H9 (cell line): ENCODE measurements at regions not wholly inside any gene's neighbourhood (a gene's known extent, or its start where the extent isn't known, plus 50 kb on each side); places are given as distances from the start of the nearest gene placed in this dataset.

Source experiments
- DNase-seq: peaks from one replicate; pipeline ENCODE4 v3.0.0-alpha.2; 2017
- H2AFZ ChIP-seq: one replicate; pipeline ENCODE4 v1.6.1; 2013; ENCODE audit warnings: mild to moderate bottlenecking, low read length, control low read depth, moderate library complexity
- H2AK5ac ChIP-seq: 2 replicates; pipeline ENCODE4 v1.6.1; 2013; ENCODE audit warnings: low read length, control low read depth, mixed read lengths; ENCODE audit not compliant: insufficient read length
- H2BK120ac ChIP-seq: one replicate; pipeline ENCODE4 v1.6.1; 2013; ENCODE audit warnings: low read depth, mild to moderate bottlenecking, low read length, control low read depth, inconsistent platforms; ENCODE audit not compliant: poor library complexity, severe bottlenecking
- H2BK12ac ChIP-seq: 2 replicates; pipeline ENCODE4 v1.6.1; 2013; ENCODE audit warnings: low read length, control low read depth, mixed read lengths, low read depth; ENCODE audit not compliant: insufficient read length
- H2BK15ac ChIP-seq: 2 replicates; pipeline ENCODE4 v1.6.1; 2013; ENCODE audit warnings: low read depth, low read length, control low read depth
- H2BK20ac ChIP-seq: one replicate; pipeline ENCODE4 v1.6.1; 2013; ENCODE audit warnings: low read depth, mild to moderate bottlenecking, low read length, control low read depth, inconsistent platforms; ENCODE audit not compliant: poor library complexity, severe bottlenecking
- H2BK5ac ChIP-seq: 2 replicates; pipeline ENCODE4 v1.6.1; 2013; ENCODE audit warnings: low read length, control low read depth, mixed read lengths; ENCODE audit not compliant: insufficient read length
- H3K14ac ChIP-seq: 2 replicates; pipeline ENCODE4 v1.6.1; 2013; ENCODE audit warnings: low read length, control low read depth; ENCODE audit not compliant: insufficient read depth
- H3K18ac ChIP-seq: 2 replicates; pipeline ENCODE4 v1.6.1; 2013; ENCODE audit warnings: low read depth, mild to moderate bottlenecking, mixed read lengths, low read length, control low read depth; ENCODE audit not compliant: insufficient read length
- H3K23ac ChIP-seq: 2 replicates; pipeline ENCODE4 v1.6.1; 2013; ENCODE audit warnings: low read length, control low read depth, mixed read lengths, low read depth; ENCODE audit not compliant: insufficient read length
- H3K23me2 ChIP-seq: 2 replicates; pipeline ENCODE4 v1.6.1; 2013; ENCODE audit warnings: low read depth, mild to moderate bottlenecking, mixed read lengths, low read length, control low read depth; ENCODE audit not compliant: insufficient read length, poor library complexity, severe bottlenecking
- H3K27ac ChIP-seq: 2 replicates; pipeline ENCODE4 v1.5.1; 2013; ENCODE audit warnings: low read length, control low read depth, mixed read lengths, low read depth; ENCODE audit not compliant: insufficient read length
- H3K27me3 ChIP-seq: 2 replicates; pipeline ENCODE4 v1.6.1; 2013; ENCODE audit warnings: low read length, control low read depth, inconsistent platforms; ENCODE audit not compliant: insufficient read depth
- H3K4ac ChIP-seq: 2 replicates; pipeline ENCODE4 v1.6.1; 2013; ENCODE audit warnings: low read depth, mild to moderate bottlenecking, control low read depth, inconsistent platforms, low read length, moderate library complexity
- H3K4me1 ChIP-seq: 2 replicates; pipeline ENCODE4 v1.6.1; 2013; ENCODE audit warnings: low read length, control low read depth, inconsistent platforms; ENCODE audit not compliant: insufficient read depth
- H3K4me2 ChIP-seq: 2 replicates; pipeline ENCODE4 v1.6.1; 2013; ENCODE audit warnings: low read length, control low read depth, mixed read lengths; ENCODE audit not compliant: insufficient read length, insufficient read depth
- H3K56ac ChIP-seq: 2 replicates; pipeline ENCODE4 v1.6.1; 2013; ENCODE audit warnings: low read depth, mild to moderate bottlenecking, mixed read lengths, low read length, control low read depth; ENCODE audit not compliant: insufficient read length
- H3K79me1 ChIP-seq: 2 replicates; pipeline ENCODE4 v1.6.1; 2013; ENCODE audit warnings: low read depth, mild to moderate bottlenecking, moderate library complexity, low read length, control low read depth, inconsistent platforms; ENCODE audit not compliant: insufficient read depth, poor library complexity, severe bottlenecking
- H3K79me2 ChIP-seq: 2 replicates; pipeline ENCODE4 v1.6.1; 2013; ENCODE audit warnings: low read length, control low read depth, inconsistent platforms; ENCODE audit not compliant: insufficient read depth
- H3K9ac ChIP-seq: 2 replicates; pipeline ENCODE4 v1.6.1; 2013; ENCODE audit warnings: low read length, control low read depth, mixed read lengths; ENCODE audit not compliant: insufficient read length; ENCODE audit errors: extremely low read depth
- H3K9me3 ChIP-seq: one replicate; pipeline ENCODE4 v1.6.1; 2013; ENCODE audit warnings: low read depth, low read length, inconsistent platforms; ENCODE audit not compliant: control insufficient read depth
- H3T11ph ChIP-seq: one replicate; pipeline ENCODE4 v1.6.1; 2013; ENCODE audit warnings: mild to moderate bottlenecking, low read length, control low read depth, inconsistent platforms
- H4K20me1 ChIP-seq: one replicate; pipeline ENCODE4 v1.6.1; 2013; ENCODE audit not compliant: control insufficient read depth, insufficient read length, insufficient read depth
- H4K5ac ChIP-seq: 2 replicates; pipeline ENCODE4 v1.6.1; 2013; ENCODE audit warnings: low read depth, mild to moderate bottlenecking, mixed read lengths, low read length, control low read depth; ENCODE audit not compliant: insufficient read length
- H4K8ac ChIP-seq: replicated peaks from 2 replicates; pipeline ENCODE4 v1.6.1; 2013; ENCODE audit warnings: low read length, control low read depth, mixed read lengths, low read depth; ENCODE audit not compliant: insufficient read length
- H4K91ac ChIP-seq: 2 replicates; pipeline ENCODE4 v1.6.1; 2013; ENCODE audit warnings: low read depth, mild to moderate bottlenecking, moderate library complexity, mixed read lengths, low read length, control low read depth; ENCODE audit not compliant: insufficient read length
- H3K27ac Mint-ChIP-seq, 3 experiments: 2 replicates in 2 of 3; 3 replicates in 1 of 3; pipeline ENCODE4 v1.8.0; 2020 to 2021; ENCODE audit warnings: mixed read lengths in 3 of 3, mild to moderate bottlenecking in 1 of 3, moderate library complexity in 1 of 3
- H3K27me3 Mint-ChIP-seq: 2 replicates; pipeline ENCODE4 v1.8.0; 2021; ENCODE audit warnings: low read depth, mild to moderate bottlenecking, moderate library complexity, mixed read lengths
- H3K36me3 Mint-ChIP-seq, 3 experiments: 2 replicates in 2 of 3; 3 replicates in 1 of 3; pipeline ENCODE4 v1.8.0; 2020 to 2021; ENCODE audit warnings: low read depth in 3 of 3, mixed read lengths in 3 of 3; ENCODE audit not compliant: insufficient read depth in 1 of 3
- H3K4me1 Mint-ChIP-seq, 2 experiments: 2 replicates each; pipeline ENCODE4 v1.8.0; 2020; ENCODE audit warnings: mixed read lengths in 2 of 2
- H3K4me3 Mint-ChIP-seq, 2 experiments: 2 replicates in 1 of 2; 3 replicates in 1 of 2; pipeline ENCODE4 v1.8.0; 2020 to 2021; ENCODE audit warnings: mild to moderate bottlenecking in 2 of 2, mixed read lengths in 2 of 2, moderate library complexity in 1 of 2
- H3K9me3 Mint-ChIP-seq, 2 experiments: 2 replicates in 1 of 2; 3 replicates in 1 of 2; pipeline ENCODE4 v1.8.0; 2020; ENCODE audit warnings: mild to moderate bottlenecking in 2 of 2, mixed read lengths in 2 of 2, moderate library complexity in 1 of 2
- CTCF ChIP-seq: fragments of 200-600 bp; sonication (generic); conservative IDR thresholded peaks from 3 replicates; pipeline ENCODE4 v1.8.0; 2021; ENCODE audit warnings: antibody characterized with exemption, mild to moderate bottlenecking
- WGBS: extraction: QIAGEN DNeasy Blood & Tissue Kit; methylation state at CpG from one replicate; pipeline ENCODE4 v1.1.7; 2013; ENCODE audit warnings: missing lambda C conversion rate, low lambda C conversion rate, mixed read lengths; ENCODE audit not compliant: insufficient read length; ENCODE audit errors: extremely low coverage; 5-methylcytosine and 5-hydroxymethylcytosine counted together

- no peak overlapping the region for H3K14ac ChIP-seq
- no peak overlapping the region for H2AK5ac ChIP-seq
- H2BK20ac ChIP-seq = no peak overlapping the region
- H3K79me2 ChIP-seq = no peaks in the 10 kb centered on the region
- no peak overlapping the region for H2AFZ ChIP-seq
- H4K20me1 ChIP-seq = no peaks in the 10 kb centered on the region
- Mint-ChIP-seq H3K4me1 (peaks cover 47 to 50% of the 10 kb centered on the region in 2 experiments), H3K9me3 (peaks cover 0 to 6% of the 10 kb centered on the region in 2 experiments; a peak in 2 of 5 replicates), H3K4me3 (no peak overlapping the region; a peak in 1 of 5 replicates), H3K36me3 (peaks cover 0 to 5% (median 3%) of the 10 kb centered on the region in 3 experiments; a peak in 2 of 7 replicates), H3K27me3 (no peaks in the 10 kb centered on the region), H3K27ac (peak overlapping the region; percentile 27 to 96 (median 85); a peak in 5 of 7 replicates)
- H3K18ac ChIP-seq = no peak overlapping the region
- no peaks in the 10 kb centered on the region; the same call in 1 of the 2 replicates for H3K4me1 ChIP-seq
- no peak overlapping the region for H2BK120ac ChIP-seq
- H4K8ac ChIP-seq = no peak overlapping the region
- no peak overlapping the region for H3K27ac ChIP-seq
- no peak overlapping the region for H3T11ph ChIP-seq
- no peak overlapping the region for H4K91ac ChIP-seq
- no peak overlapping the region for H2BK12ac ChIP-seq
- H3K27me3 ChIP-seq = no peaks in the 10 kb centered on the region
- no peak overlapping the region for H3K9ac ChIP-seq
- H2BK5ac ChIP-seq = no peak overlapping the region
- no peak for DNase-seq
- H3K23ac ChIP-seq = no peak overlapping the region
- H3K79me1 ChIP-seq = no peaks in the 10 kb centered on the region
- no CpG with 5 or more reads among the region's 4 CpGs for WGBS
- no peak overlapping the region for H3K56ac ChIP-seq
- H2BK15ac ChIP-seq = no peak overlapping the region
- H3K23me2 ChIP-seq = no peaks in the 10 kb centered on the region
- H3K4ac ChIP-seq = no peak overlapping the region
- TF ChIP-seq CTCF = no peak
- H4K5ac ChIP-seq = no peak overlapping the region
- H3K4me2 ChIP-seq = no peak overlapping the region
- no peaks in the 10 kb centered on the region for H3K9me3 ChIP-seq
These were observed 1162.4 kb downstream of the BRINP3 start for GRCh38 chr1:189315035-189315901.
